Vagina (tissue), 2 donors: ENCODE measurements at regions not wholly inside any gene's neighbourhood (a gene's known extent, or its start where the extent isn't known, plus 50 kb on each side); places are given as distances from the start of the nearest gene placed in this dataset. TPM values are rescaled to one million over a fixed set of nuclear protein-coding genes. Genes with fewer than 3 reads are reported as not detected.

Source experiments
- DNase-seq, 2 donors: peaks; one replicate each; pipeline ENCODE4 v3.0.0-alpha.2; 2017; ENCODE audit errors: extremely low spot score in 2 of 2
- H3K27ac ChIP-seq: fragments of 200-600 bp; sonication (generic); one replicate; pipeline ENCODE4 v1.5.1; 2019
- H3K27me3 ChIP-seq: fragments of 200-600 bp; sonication (generic); one replicate; pipeline ENCODE4 v1.5.1; 2019
- H3K36me3 ChIP-seq, 2 donors: fragments of 200-600 bp; sonication (generic); one replicate each; pipeline ENCODE4 v1.5.1; 2017 to 2019
- H3K4me1 ChIP-seq: fragments of 200-600 bp; sonication (generic); one replicate; pipeline ENCODE4 v1.5.1; 2019
- H3K4me3 ChIP-seq, 2 donors: fragments of 200-600 bp; sonication (generic); 1 replicate in 1 of 2; 2 replicates in 1 of 2; pipeline ENCODE4 v1.5.1; 2016 to 2019
- H3K9me3 ChIP-seq: fragments of 200-600 bp; sonication (generic); one replicate; pipeline ENCODE4 v1.5.1; 2019
- POLR2A ChIP-seq, 2 donors: fragments of 450-650 bp; IDR thresholded peaks; one replicate each; pipeline ENCODE4 v1.6.1; 2017; ENCODE audit warnings: antibody characterized with exemption in 2 of 2, mild to moderate bottlenecking in 2 of 2, moderate library complexity in 2 of 2
- POLR2AphosphoS5 ChIP-seq, 2 donors: sonication (generic); formaldehyde crosslinking; IDR thresholded peaks; one replicate each; pipeline ENCODE4 v1.9.0; 2017; ENCODE audit warnings: antibody characterized with exemption in 2 of 2, mild to moderate bottlenecking in 2 of 2, low read depth in 1 of 2; ENCODE audit not compliant: insufficient read depth in 1 of 2
- intact Hi-C: fragments of 100-400 bp; cut with DNase I; formaldehyde crosslinking; loops from one replicate; pipeline ENCODE4 v1.15.1; 2023
- small RNA-seq: library from RNA; depleted of rRNA; stranded (forward); fragments of <200 nt; gene quantifications from one replicate; pipeline ENCODE3, GENCODE V24; 2016
- TF ChIP-seq, protein P1 (sequence below), 3 experiments: fragments of 450-650 bp in 2 of 3; fragments of 200-600 bp in 1 of 3; sonication (generic) in 1 of 3; IDR thresholded peaks; one replicate each; pipeline ENCODE4 v1.5.1; 2017 to 2019; ENCODE audit warnings: antibody characterized with exemption in 3 of 3, mild to moderate bottlenecking in 2 of 3, moderate library complexity in 2 of 3

GRCh38 chr15:97902140-97902780 lies 58.2 kb upstream of the ARRDC4 start:
- Histone ChIP-seq H3K27ac (no peak overlapping the region), H3K9me3 (no peaks in the 10 kb centered on the region), H3K4me3 (no peak overlapping the region), H3K27me3 (no peaks in the 10 kb centered on the region), H3K4me1 (peaks cover 15% of the 10 kb centered on the region), H3K36me3 (no peaks in the 10 kb centered on the region)
- no peak for DNase-seq
- intact Hi-C loops: no loop called here
- no peak for TF ChIP-seq POLR2A (IDR thresholded peaks at IDR 0.05)
- no peak for TF ChIP-seq POLR2AphosphoS5 (IDR thresholded peaks at IDR 0.05; ENCODE audit: insufficient read depth in 1 of 2, low read depth in 1 of 2)
- TF ChIP-seq, protein P1, sequence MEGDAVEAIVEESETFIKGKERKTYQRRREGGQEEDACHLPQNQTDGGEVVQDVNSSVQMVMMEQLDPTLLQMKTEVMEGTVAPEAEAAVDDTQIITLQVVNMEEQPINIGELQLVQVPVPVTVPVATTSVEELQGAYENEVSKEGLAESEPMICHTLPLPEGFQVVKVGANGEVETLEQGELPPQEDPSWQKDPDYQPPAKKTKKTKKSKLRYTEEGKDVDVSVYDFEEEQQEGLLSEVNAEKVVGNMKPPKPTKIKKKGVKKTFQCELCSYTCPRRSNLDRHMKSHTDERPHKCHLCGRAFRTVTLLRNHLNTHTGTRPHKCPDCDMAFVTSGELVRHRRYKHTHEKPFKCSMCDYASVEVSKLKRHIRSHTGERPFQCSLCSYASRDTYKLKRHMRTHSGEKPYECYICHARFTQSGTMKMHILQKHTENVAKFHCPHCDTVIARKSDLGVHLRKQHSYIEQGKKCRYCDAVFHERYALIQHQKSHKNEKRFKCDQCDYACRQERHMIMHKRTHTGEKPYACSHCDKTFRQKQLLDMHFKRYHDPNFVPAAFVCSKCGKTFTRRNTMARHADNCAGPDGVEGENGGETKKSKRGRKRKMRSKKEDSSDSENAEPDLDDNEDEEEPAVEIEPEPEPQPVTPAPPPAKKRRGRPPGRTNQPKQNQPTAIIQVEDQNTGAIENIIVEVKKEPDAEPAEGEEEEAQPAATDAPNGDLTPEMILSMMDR (IDR thresholded peaks at IDR 0.05): no peak

DNA sequence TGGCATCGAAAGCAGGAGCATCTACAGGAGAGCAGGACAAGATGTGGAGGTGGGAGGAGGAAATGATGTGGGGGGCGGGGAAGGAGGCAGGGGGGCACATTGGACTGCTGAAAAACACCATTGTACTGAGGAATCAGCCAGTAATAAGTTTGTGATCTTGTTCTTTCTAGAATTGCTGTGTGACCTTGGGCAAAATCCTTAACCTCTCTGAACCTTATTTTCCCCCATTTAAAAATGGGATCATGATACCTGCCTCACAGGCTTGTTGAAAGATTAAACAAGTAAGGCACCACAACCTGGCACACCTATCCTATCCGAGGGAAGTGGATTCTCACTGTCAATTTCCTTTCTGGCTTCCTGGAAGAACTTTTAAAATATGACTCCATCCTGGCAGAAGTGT lies 56.9 kb upstream of the ARRDC4 start:
- Histone ChIP-seq H3K4me3 (no peak overlapping the region), H3K27me3 (no peaks in the 10 kb centered on the region), H3K9me3 (no peaks in the 10 kb centered on the region), H3K27ac (no peak overlapping the region), H3K4me1 (peaks cover 15% of the 10 kb centered on the region), H3K36me3 (no peaks in the 10 kb centered on the region)
- intact Hi-C loops: no loop called here
- TF ChIP-seq POLR2AphosphoS5 (IDR thresholded peaks at IDR 0.05; ENCODE audit: insufficient read depth in 1 of 2, low read depth in 1 of 2) (no peak), POLR2A (IDR thresholded peaks at IDR 0.05) (no peak)
- TF ChIP-seq, protein P1 (IDR thresholded peaks at IDR 0.05): no peak
- no peak for DNase-seq

DNA sequence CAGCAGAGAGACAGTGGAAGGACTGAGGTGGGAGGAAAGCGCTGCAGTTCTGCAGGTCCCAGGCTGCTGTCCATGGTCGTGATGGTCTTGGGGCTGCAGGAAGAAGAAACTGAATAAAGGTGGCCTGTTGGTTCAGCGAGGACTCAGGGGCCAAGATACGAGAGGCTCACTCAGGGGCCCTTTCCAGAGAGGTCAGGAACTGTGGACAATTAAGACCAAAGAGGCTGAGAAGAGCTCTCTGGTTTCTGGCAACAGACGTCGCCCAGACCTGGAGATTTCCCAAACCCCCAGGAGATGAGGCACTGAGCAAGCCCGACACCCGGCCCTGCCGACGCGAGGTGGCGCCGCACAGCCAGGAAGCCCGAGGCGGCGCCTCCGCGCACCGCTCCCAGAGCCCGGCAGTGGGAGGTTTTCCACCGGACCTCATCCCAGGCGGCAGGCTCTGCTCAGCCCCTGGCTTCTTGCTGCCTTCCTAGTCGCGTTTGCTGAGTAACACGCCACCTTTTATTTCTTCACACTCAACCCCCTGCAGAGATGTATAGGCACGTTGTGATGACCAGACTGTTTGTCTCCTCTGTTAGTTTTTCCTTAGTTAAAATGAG lies 56.4 kb upstream of the ARRDC4 start:
- no peak overlapping the region for H3K4me3 ChIP-seq
- H3K4me1 ChIP-seq: peaks cover 15% of the 10 kb centered on the region
- intact Hi-C loops: no loop called here
- DNase-seq: no peak
- TF ChIP-seq POLR2AphosphoS5 (IDR thresholded peaks at IDR 0.05; ENCODE audit: insufficient read depth in 1 of 2, low read depth in 1 of 2) (no peak), POLR2A (IDR thresholded peaks at IDR 0.05) (no peak)
- TF ChIP-seq, protein P1 (IDR thresholded peaks at IDR 0.05): peak in 2 of 3 experiments; percentile 60 to 73
- no peak overlapping the region for H3K27ac ChIP-seq
- H3K9me3 ChIP-seq: no peaks in the 10 kb centered on the region
- H3K27me3 ChIP-seq: no peaks in the 10 kb centered on the region
- no peaks in the 10 kb centered on the region for H3K36me3 ChIP-seq

- TF ChIP-seq, protein P1 (IDR thresholded peaks at IDR 0.05): peak; percentile 22 to 77 (median 55)
- TF ChIP-seq POLR2A (IDR thresholded peaks at IDR 0.05) (no peak), POLR2AphosphoS5 (IDR thresholded peaks at IDR 0.05; ENCODE audit: insufficient read depth in 1 of 2, low read depth in 1 of 2) (no peak)
- no peaks in the 10 kb centered on the region for H3K36me3 ChIP-seq
- H3K27ac ChIP-seq: no peak overlapping the region
- H3K4me1 ChIP-seq: peaks cover 3% of the 10 kb centered on the region
- H3K27me3 ChIP-seq: no peaks in the 10 kb centered on the region
- no peak for DNase-seq
- H3K4me3 ChIP-seq: no peak overlapping the region
- intact Hi-C loops: loop anchor here (2.0 to 5.0 kb wide), 2 partner anchors 175 to 268 kb away; no protein-coding TSS in a partner anchor
- H3K9me3 ChIP-seq: no peaks in the 10 kb centered on the region
These were observed 51.1 kb upstream of the ARRDC4 start for GRCh38 chr15:97909291-97909891.

Small RNAs in the stretch of these regions (small RNA-seq; reads per million reads assigned to genes)
- gene AC110588.1 (not detected), gene RF00017 (not detected), gene RNA5SP401 (not detected)
